OCI-LY1 (cell line): ENCODE measurements at regions not wholly inside any gene's neighbourhood (a gene's known extent, or its start where the extent isn't known, plus 50 kb on each side); places are given as distances from the start of the nearest gene placed in this dataset.

ENCODE experiments used
- H2AFZ ChIP-seq: fragments of 200-600 bp; sonication (generic), shearing (Covaris generic); 2 replicates; pipeline ENCODE4 v1.6.0; 2014; ENCODE audit warnings: antibody characterized with exemption, mild to moderate bottlenecking, low read length
- H3F3A ChIP-seq: fragments of 200-600 bp; sonication (generic), shearing (Covaris generic); 2 replicates; pipeline ENCODE4 v1.6.0; 2014; ENCODE audit warnings: mild to moderate bottlenecking, antibody characterized with exemption, low read length, moderate library complexity; ENCODE audit not compliant: insufficient read depth
- H3K27ac ChIP-seq: fragments of 200-600 bp; sonication (generic); 2 replicates; pipeline ENCODE4 v1.5.1; 2014; ENCODE audit warnings: low read length, mixed run types, mild to moderate bottlenecking, low read depth; ENCODE audit not compliant: poor library complexity, severe bottlenecking
- H3K27me3 ChIP-seq: fragments of 200-600 bp; sonication (generic); 2 replicates; pipeline ENCODE4 v1.6.0; 2014; ENCODE audit warnings: antibody characterized with exemption, mild to moderate bottlenecking, low read length, moderate library complexity; ENCODE audit not compliant: insufficient read depth
- H3K36me3 ChIP-seq: fragments of 200-600 bp; sonication (generic); 2 replicates; pipeline ENCODE4 v1.6.1; 2014; ENCODE audit warnings: mild to moderate bottlenecking, antibody characterized with exemption, low read length, moderate library complexity, mixed read lengths; ENCODE audit not compliant: insufficient read depth
- H3K4me1 ChIP-seq: fragments of 200-600 bp; sonication (generic); 2 replicates; pipeline ENCODE4 v1.5.1; 2014; ENCODE audit warnings: mild to moderate bottlenecking, low read length, moderate library complexity; ENCODE audit not compliant: insufficient read depth, severe bottlenecking
- H3K4me2 ChIP-seq: fragments of 200-600 bp; sonication (generic), shearing (Covaris generic); 2 replicates; pipeline ENCODE4 v1.6.1; 2014; ENCODE audit warnings: low read length
- H3K4me3 ChIP-seq: fragments of 200-600 bp; sonication (generic); 2 replicates; pipeline ENCODE4 v1.5.1; 2014; ENCODE audit warnings: low read length, low read depth, mild to moderate bottlenecking, mixed read lengths; ENCODE audit not compliant: poor library complexity, severe bottlenecking
- H3K79me2 ChIP-seq: fragments of 200-600 bp; shearing (Covaris generic); 2 replicates; pipeline ENCODE4 v1.6.1; 2016; ENCODE audit warnings: mixed run types, low read length, mixed read lengths; ENCODE audit not compliant: insufficient read depth
- H3K9ac ChIP-seq: fragments of 200-600 bp; sonication (generic), shearing (Covaris generic); 2 replicates; pipeline ENCODE4 v1.6.1; 2014; ENCODE audit warnings: mild to moderate bottlenecking, low read length, mixed read lengths
- H3K9me2 ChIP-seq: fragments of 200-600 bp; sonication (generic), shearing (Covaris generic); 2 replicates; pipeline ENCODE4 v1.6.1; 2014; ENCODE audit warnings: low read depth, mild to moderate bottlenecking, low read length, mixed read lengths
- H3K9me3 ChIP-seq: fragments of 200-600 bp; shearing (Covaris generic); 2 replicates; pipeline ENCODE4 v1.6.1; 2014; ENCODE audit warnings: low read length, mixed read lengths
- H4K20me1 ChIP-seq: fragments of 200-600 bp; sonication (generic), shearing (Covaris generic); 2 replicates; pipeline ENCODE4 v1.6.0; 2016; ENCODE audit warnings: mild to moderate bottlenecking, low read length; ENCODE audit not compliant: insufficient read depth
- CTCF ChIP-seq: fragments of 200-600 bp; sonication (generic), shearing (Covaris generic); IDR thresholded peaks from 2 replicates; pipeline ENCODE4 v1.5.1; 2017; ENCODE audit warnings: mild to moderate bottlenecking, antibody characterized with exemption, low read length, moderate library complexity, mixed read lengths
- EZH2 ChIP-seq: fragments of 200-600 bp; sonication (generic), shearing (Covaris generic); IDR thresholded peaks from 2 replicates; pipeline ENCODE4 v1.8.0; 2017; ENCODE audit warnings: borderline replicate concordance, mixed run types, mild to moderate bottlenecking, antibody characterized with exemption, low read length, moderate library complexity, mixed read lengths

DNA sequence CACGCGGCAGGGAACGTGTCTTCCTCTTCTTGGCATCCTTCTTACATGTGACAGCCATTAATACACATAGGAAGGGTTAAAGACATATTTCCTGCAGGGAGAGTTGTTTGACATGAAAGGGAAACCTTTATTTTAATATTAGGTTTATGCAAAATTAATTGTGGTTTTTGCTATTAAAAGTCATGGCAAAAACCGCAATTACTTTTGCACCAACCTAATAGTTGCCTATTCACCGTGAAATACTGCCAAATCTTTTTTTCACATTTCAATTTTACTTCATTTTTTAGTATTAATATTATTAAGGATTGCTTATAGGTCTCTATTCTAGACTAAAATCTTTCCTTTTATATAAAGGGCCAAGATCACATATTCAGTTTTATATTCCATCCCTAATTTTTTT is 230.4 kb upstream of the PITX2 start:
- Histone ChIP-seq H3K36me3 (no peaks in the 10 kb centered on the region), H3K4me3 (no peak overlapping the region), H2AFZ (no peak overlapping the region), H3F3A (no peaks in the 10 kb centered on the region), H3K27me3 (no peaks in the 10 kb centered on the region), H3K4me2 (no peak overlapping the region), H3K9me2 (no peaks in the 10 kb centered on the region), H3K27ac (no peak overlapping the region), H3K9ac (no peak overlapping the region), H3K9me3 (no peaks in the 10 kb centered on the region), H3K4me1 (peaks cover 18% of the 10 kb centered on the region), H4K20me1 (no peaks in the 10 kb centered on the region), H3K79me2 (no peaks in the 10 kb centered on the region)
- TF ChIP-seq EZH2, result no peak
- TF ChIP-seq CTCF, result no peak

DNA sequence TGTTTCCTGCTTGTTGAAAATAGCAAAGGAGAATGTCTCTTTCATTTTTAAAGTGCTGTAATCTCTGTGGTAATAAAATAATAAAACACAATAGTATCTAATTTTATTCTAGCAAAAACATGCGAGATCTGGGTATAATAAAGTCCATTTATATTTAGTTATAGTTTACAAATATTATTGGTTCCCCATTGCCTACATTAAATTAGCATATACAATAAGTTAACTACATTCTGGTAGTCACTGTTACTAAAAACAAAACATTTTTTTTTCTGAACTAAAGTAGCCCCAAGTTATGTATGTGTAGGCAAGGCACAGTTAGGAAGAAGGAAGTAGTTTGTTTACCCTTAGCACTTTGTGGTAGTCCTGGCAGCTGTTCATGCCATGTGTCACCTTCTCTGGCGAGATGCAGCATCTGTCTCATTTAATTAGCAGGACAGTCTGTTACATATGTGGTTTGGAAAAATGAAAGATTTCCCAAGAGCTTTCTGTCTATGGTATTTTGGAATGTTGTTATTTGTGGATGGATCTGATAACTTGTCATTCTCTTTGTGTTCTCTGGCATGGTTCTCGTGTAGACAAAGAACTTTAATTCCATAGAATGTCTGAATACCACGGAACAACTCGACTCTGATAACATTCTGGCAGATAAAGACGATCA is 231.3 kb upstream of the PITX2 start:
- no peaks in the 10 kb centered on the region for H3K9me3 ChIP-seq
- no peak overlapping the region for H3K27ac ChIP-seq
- H3K9ac ChIP-seq, result no peak overlapping the region
- H2AFZ ChIP-seq, result no peak overlapping the region
- no peaks in the 10 kb centered on the region for H3K27me3 ChIP-seq
- H3K79me2 ChIP-seq, result no peaks in the 10 kb centered on the region
- no peaks in the 10 kb centered on the region for H4K20me1 ChIP-seq
- no peaks in the 10 kb centered on the region for H3K36me3 ChIP-seq
- H3K9me2 ChIP-seq, result no peaks in the 10 kb centered on the region
- no peaks in the 10 kb centered on the region for H3F3A ChIP-seq
- no peak overlapping the region for H3K4me2 ChIP-seq
- peaks cover 18% of the 10 kb centered on the region for H3K4me1 ChIP-seq
- no peak overlapping the region for H3K4me3 ChIP-seq
- TF ChIP-seq CTCF, result no peak
- TF ChIP-seq EZH2, result no peak

GRCh38 chr4:110860125-110860524 is 237.2 kb upstream of the PITX2 start:
- Histone ChIP-seq H3K4me2 (no peak overlapping the region), H3K27me3 (no peaks in the 10 kb centered on the region), H3K9me3 (no peaks in the 10 kb centered on the region), H3K27ac (no peak overlapping the region), H3K79me2 (no peaks in the 10 kb centered on the region), H3K9me2 (no peaks in the 10 kb centered on the region), H4K20me1 (no peaks in the 10 kb centered on the region), H3K4me3 (no peak overlapping the region), H2AFZ (no peak overlapping the region), H3K4me1 (no peaks in the 10 kb centered on the region), H3K9ac (no peak overlapping the region), H3K36me3 (no peaks in the 10 kb centered on the region), H3F3A (no peaks in the 10 kb centered on the region)
- TF ChIP-seq CTCF, result no peak
- TF ChIP-seq EZH2, result no peak
